ENCODE measurements at regions not wholly inside any gene's neighbourhood (a gene's known extent, or its start where the extent isn't known, plus 50 kb on each side); places are given as distances from the start of the nearest gene placed in this dataset.

GRCh38 chr1:228894442-228894989, 159.2 kb downstream of the RHOU start:
- intact Hi-C loops (cut with micrococcal nuclease; ENCODE audit: unreplicated experiment): no loop called here
- H3K4me3 ChIP-seq (ENCODE audit: low read depth, low read length, poor library complexity, severe bottlenecking): no peak overlapping the region
- H3K27ac ChIP-seq (ENCODE audit: low read depth, low read length, poor library complexity, severe bottlenecking): no peak overlapping the region
- H3K4me1 ChIP-seq (ENCODE audit: insufficient read depth, low read length, poor library complexity, severe bottlenecking): no peaks in the 10 kb centered on the region
- BruUV-seq (replicated peaks): no TSS peak
- DNase-seq (ENCODE audit: low spot score): no peak
- no peaks in the 10 kb centered on the region for H3K9me3 ChIP-seq (ENCODE audit: low read depth, low read length, poor library complexity, severe bottlenecking)
- H3K36me3 ChIP-seq (ENCODE audit: insufficient read depth, low read length, poor library complexity, severe bottlenecking): no peaks in the 10 kb centered on the region
- TF ChIP-seq, protein P1, sequence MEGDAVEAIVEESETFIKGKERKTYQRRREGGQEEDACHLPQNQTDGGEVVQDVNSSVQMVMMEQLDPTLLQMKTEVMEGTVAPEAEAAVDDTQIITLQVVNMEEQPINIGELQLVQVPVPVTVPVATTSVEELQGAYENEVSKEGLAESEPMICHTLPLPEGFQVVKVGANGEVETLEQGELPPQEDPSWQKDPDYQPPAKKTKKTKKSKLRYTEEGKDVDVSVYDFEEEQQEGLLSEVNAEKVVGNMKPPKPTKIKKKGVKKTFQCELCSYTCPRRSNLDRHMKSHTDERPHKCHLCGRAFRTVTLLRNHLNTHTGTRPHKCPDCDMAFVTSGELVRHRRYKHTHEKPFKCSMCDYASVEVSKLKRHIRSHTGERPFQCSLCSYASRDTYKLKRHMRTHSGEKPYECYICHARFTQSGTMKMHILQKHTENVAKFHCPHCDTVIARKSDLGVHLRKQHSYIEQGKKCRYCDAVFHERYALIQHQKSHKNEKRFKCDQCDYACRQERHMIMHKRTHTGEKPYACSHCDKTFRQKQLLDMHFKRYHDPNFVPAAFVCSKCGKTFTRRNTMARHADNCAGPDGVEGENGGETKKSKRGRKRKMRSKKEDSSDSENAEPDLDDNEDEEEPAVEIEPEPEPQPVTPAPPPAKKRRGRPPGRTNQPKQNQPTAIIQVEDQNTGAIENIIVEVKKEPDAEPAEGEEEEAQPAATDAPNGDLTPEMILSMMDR (conservative IDR thresholded peaks at IDR 0.05; ENCODE audit: low read depth, low read length): no peak
- no peak for TF ChIP-seq EZH2 (IDR thresholded peaks at IDR 0.05; ENCODE audit: borderline replicate concordance, low read depth, low read length, poor library complexity, severe bottlenecking)
- H3K27me3 ChIP-seq (replicated peaks; ENCODE audit: insufficient read depth, low read depth, low read length, poor library complexity): peaks cover 3% of the 10 kb centered on the region
- CTCF ChIA-PET: no interaction called here
- POLR2A ChIA-PET (ENCODE audit: low non-redundant PET): no interaction called here

- Histone ChIP-seq H3K27me3 (replicated peaks; ENCODE audit: insufficient read depth, low read depth, low read length, poor library complexity) (no peaks in the 10 kb centered on the region), H3K36me3 (ENCODE audit: insufficient read depth, low read length, poor library complexity, severe bottlenecking) (no peaks in the 10 kb centered on the region), H3K9me3 (ENCODE audit: low read depth, low read length, poor library complexity, severe bottlenecking) (no peaks in the 10 kb centered on the region), H3K4me3 (ENCODE audit: low read depth, low read length, poor library complexity, severe bottlenecking) (no peak overlapping the region), H3K4me1 (ENCODE audit: insufficient read depth, low read length, poor library complexity, severe bottlenecking) (peaks cover 4% of the 10 kb centered on the region), H3K27ac (ENCODE audit: low read depth, low read length, poor library complexity, severe bottlenecking) (no peak overlapping the region)
- BruUV-seq (replicated peaks): no TSS peak
- CTCF ChIA-PET: no interaction called here
- TF ChIP-seq, protein P1 (conservative IDR thresholded peaks at IDR 0.05; ENCODE audit: low read depth, low read length): no peak
- no peak for TF ChIP-seq EZH2 (IDR thresholded peaks at IDR 0.05; ENCODE audit: borderline replicate concordance, low read depth, low read length, poor library complexity, severe bottlenecking)
- POLR2A ChIA-PET (ENCODE audit: low non-redundant PET): no interaction called here
- intact Hi-C loops (cut with micrococcal nuclease; ENCODE audit: unreplicated experiment): no loop called here
- DNase-seq (ENCODE audit: low spot score): no peak
Observed at GRCh38 chr1:228897901-228898300, 162.6 kb downstream of the RHOU start.

- Histone ChIP-seq H3K4me3 (ENCODE audit: low read depth, low read length, poor library complexity, severe bottlenecking) (no peak overlapping the region), H3K27me3 (replicated peaks; ENCODE audit: insufficient read depth, low read depth, low read length, poor library complexity) (no peaks in the 10 kb centered on the region), H3K36me3 (ENCODE audit: insufficient read depth, low read length, poor library complexity, severe bottlenecking) (no peaks in the 10 kb centered on the region), H3K4me1 (ENCODE audit: insufficient read depth, low read length, poor library complexity, severe bottlenecking) (peaks cover 11% of the 10 kb centered on the region), H3K27ac (ENCODE audit: low read depth, low read length, poor library complexity, severe bottlenecking) (no peak overlapping the region), H3K9me3 (ENCODE audit: low read depth, low read length, poor library complexity, severe bottlenecking) (no peaks in the 10 kb centered on the region)
- CTCF ChIA-PET: no interaction called here
- no TSS peak for BruUV-seq (replicated peaks)
- POLR2A ChIA-PET (ENCODE audit: low non-redundant PET): no interaction called here
- TF ChIP-seq, protein P1 (conservative IDR thresholded peaks at IDR 0.05; ENCODE audit: low read depth, low read length): no peak
- TF ChIP-seq EZH2 (IDR thresholded peaks at IDR 0.05; ENCODE audit: borderline replicate concordance, low read depth, low read length, poor library complexity, severe bottlenecking): no peak
- intact Hi-C loops (cut with micrococcal nuclease; ENCODE audit: unreplicated experiment): no loop called here
- DNase-seq (ENCODE audit: low spot score): no peak
Observed at GRCh38 chr1:228898582-228898992, 163.3 kb downstream of the RHOU start.
